ENCODE measurements at regions not wholly inside any gene's neighbourhood (a gene's known extent, or its start where the extent isn't known, plus 50 kb on each side); places are given as distances from the start of the nearest gene placed in this dataset.

GRCh38 chr12:29943683-29944082 lies 159.9 kb upstream of the TMTC1 start:
- TF ChIP-seq CTCF (IDR thresholded peaks at IDR 0.05) (no peak), POLR2A (IDR thresholded peaks at IDR 0.05) (no peak)
